Retinal pigment epithelial cell (primary cell): ENCODE measurements at regions not wholly inside any gene's neighbourhood (a gene's known extent, or its start where the extent isn't known, plus 50 kb on each side); places are given as distances from the start of the nearest gene placed in this dataset.
"Not testable (repeated sequence)": the region's sequence is repeated elsewhere in the genome, so short reads cannot be mapped to it uniquely, and the experiment has no call there.

Experiments
- DNase-seq: peaks from one replicate; pipeline ENCODE4 v3.0.0-alpha.2; 2010; ENCODE audit warnings: low read depth
- H3K4me3 ChIP-seq: 2 replicates; pipeline ENCODE4 v1.5.1; 2011; ENCODE audit warnings: mild to moderate bottlenecking, low read length, control low read depth, moderate library complexity
- TF ChIP-seq, protein P1 (sequence below): conservative IDR thresholded peaks from 2 replicates; pipeline ENCODE4 v1.5.1; 2011; ENCODE audit warnings: low read depth, low read length, control low read depth, inconsistent platforms

DNA sequence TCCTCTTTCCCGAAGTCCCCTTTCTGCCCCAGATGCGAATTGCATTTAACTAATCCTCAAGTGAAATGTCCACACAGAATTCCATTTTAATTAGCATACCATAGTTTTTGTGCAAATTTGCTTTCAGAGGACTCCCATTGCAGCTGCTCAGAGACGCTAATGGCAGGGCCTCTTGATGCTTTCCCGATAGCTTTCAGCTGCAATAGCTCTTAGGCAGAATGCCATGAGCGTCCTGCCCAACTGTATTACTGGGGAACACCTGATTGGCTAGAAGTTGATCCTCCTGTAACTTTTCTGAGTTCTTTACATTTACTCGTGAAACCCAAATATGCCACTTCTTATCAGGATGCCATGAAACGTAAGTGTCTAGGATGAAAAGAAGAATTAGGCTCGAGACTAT lies 203.0 kb downstream of the UTP18 start:
- TF ChIP-seq, protein P1, sequence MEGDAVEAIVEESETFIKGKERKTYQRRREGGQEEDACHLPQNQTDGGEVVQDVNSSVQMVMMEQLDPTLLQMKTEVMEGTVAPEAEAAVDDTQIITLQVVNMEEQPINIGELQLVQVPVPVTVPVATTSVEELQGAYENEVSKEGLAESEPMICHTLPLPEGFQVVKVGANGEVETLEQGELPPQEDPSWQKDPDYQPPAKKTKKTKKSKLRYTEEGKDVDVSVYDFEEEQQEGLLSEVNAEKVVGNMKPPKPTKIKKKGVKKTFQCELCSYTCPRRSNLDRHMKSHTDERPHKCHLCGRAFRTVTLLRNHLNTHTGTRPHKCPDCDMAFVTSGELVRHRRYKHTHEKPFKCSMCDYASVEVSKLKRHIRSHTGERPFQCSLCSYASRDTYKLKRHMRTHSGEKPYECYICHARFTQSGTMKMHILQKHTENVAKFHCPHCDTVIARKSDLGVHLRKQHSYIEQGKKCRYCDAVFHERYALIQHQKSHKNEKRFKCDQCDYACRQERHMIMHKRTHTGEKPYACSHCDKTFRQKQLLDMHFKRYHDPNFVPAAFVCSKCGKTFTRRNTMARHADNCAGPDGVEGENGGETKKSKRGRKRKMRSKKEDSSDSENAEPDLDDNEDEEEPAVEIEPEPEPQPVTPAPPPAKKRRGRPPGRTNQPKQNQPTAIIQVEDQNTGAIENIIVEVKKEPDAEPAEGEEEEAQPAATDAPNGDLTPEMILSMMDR = no peak
- DNase-seq = no peak
- H3K4me3 ChIP-seq = no peak overlapping the region

DNA sequence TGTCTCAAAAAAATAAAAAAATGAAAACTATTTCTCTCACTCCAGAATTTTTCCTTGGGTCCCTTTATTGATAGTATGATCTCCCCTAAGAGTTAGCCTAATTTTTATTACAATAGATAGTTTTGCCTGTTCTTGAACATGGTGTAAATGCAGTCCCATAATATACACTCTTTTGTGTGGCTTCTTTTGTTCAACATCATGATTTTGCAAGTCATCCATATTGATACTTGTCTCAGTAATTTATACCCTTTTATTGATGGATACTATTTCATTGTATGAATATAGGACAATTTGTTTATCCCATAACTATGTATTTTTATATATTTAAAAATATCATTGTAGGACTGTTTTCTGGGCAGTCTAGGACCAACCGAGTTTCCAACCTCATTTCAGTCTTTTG lies 207.0 kb downstream of the UTP18 start:
- no peak for DNase-seq
- H3K4me3 ChIP-seq = no peak overlapping the region
- TF ChIP-seq, protein P1 = no peak

DNA sequence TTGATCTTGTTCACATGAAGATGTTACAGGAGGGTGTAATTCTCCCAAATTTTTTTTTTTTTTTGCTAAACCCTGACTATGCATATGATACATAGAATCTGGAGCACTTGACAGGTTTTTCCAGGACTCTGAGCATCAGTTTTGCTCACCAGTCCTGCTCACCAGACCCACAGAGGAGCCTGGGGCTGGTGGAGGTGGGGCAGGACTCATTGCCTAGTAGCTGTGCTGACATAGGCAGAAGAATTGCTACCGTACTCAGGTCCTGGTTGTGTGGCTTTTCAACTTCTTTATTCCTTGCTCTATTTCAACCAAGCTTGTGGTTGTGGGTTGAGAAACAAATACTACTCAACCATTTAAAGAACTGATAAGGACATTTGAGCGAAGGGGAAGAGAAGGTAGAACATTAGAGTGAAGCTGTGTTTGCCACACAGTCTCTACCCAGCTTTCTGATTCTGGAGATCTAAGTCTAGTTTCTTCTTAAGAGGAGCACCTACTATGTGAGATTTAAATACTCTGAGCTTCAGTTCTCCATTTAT lies 212.4 kb downstream of the UTP18 start:
- TF ChIP-seq, protein P1 = no peak
- no peak for DNase-seq

DNA sequence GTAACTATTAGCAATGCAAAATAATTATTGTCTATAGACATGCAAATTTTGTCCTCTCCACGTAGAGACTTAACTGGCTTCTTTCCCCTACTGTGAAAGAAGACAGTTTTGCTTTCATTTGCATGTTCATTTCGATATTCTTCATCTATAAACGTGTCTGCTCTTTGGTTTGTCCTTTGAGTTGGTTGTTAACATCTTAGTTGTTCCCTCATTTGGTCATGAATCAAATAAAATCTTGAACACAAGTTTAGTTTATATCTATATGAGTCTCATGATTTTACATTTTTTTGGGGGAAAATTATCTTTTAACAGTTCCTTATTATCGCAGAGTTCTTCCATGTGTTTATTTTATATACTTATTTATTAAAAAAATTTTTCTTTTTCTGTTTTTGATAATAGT lies 214.4 kb downstream of the UTP18 start:
- TF ChIP-seq, protein P1 = no peak
- DNase-seq = no peak
- no peak overlapping the region for H3K4me3 ChIP-seq

More for the DNA sequence above, 212.4 kb downstream of the UTP18 start:
- no peak overlapping the region for H3K4me3 ChIP-seq

DNA sequence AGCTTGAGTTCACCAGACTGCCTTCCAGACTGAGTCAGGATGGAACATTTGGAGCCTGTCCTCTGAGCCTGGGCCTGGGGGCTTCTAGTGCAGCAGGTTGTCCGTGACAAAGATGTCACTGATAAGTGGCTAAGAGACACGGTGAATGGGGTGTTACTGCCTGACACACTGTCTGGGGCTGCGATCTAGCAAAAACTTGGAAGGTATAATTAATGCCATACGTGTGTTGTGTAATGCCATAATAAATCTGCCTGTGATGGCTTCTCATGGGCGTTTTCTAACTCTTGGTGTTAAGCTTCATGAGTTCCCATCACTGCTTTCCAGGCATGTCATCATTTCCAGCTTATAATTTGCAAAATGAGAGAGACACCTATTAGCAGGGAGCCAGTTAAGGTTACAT lies 215.4 kb downstream of the UTP18 start:
- no peak overlapping the region for H3K4me3 ChIP-seq
- no peak for DNase-seq
- TF ChIP-seq, protein P1 = no peak

DNA sequence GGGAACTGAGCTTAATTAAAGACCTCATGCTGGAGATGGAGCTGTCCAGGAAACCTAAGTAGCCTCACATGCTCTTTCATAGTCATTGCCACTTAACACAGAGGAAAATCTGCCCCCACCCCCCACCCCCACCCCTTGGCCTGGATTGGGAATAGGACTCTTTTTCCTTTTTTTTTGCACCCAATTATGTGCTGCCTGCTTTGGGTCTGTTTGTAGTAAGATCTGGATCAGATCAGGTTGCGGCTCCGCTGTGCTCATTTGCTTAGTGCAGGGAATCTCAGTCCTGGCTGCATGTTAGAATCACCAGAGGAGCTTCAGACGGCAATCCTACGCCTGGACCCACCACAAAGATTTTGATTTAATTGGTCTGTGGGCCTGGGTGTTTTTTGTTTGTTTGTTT lies 219.0 kb downstream of the UTP18 start:
- H3K4me3 ChIP-seq = no peak overlapping the region
- DNase-seq = no peak
- TF ChIP-seq, protein P1 = no peak

DNA sequence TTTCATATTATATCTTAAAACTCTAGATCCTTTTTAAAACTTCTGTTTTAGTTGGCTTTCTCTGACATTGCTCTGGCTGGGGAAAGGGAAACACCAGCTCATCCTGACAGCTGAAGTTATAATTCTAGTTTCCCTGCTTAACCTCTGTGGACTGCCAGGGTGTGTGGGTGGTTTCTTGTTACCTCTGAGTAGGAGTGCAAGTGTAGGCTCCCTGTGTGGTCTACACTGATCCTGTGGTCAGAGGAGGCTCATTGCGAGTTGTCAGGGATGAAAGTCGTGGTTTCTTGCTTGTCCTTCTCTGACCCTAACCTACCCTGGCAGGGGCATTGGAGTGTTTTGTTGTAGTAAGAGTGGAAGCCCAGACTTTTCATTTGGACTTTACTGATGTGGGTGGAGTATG lies 221.0 kb downstream of the UTP18 start:
- no peak overlapping the region for H3K4me3 ChIP-seq
- no peak for DNase-seq
- TF ChIP-seq, protein P1 = no peak

DNA sequence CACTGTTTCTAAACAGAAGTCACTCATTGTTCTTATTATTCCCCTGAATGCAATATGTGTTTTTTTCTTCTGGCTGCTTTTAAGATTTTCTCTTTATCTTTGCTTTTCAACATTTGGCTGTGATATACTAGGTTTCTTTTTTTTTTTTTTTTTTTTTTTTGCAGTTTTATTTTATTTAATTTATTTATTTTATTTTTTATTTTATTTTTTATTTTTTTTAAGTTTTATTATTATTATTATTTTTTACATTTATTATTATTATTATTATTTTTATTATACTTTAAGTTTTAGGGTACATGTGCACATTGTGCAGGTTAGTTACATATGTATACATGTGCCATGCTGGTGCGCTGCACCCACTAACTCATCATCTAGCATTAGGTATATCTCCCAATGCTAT lies 221.9 kb downstream of the UTP18 start:
- not testable (repeated sequence) for DNase-seq

More for the DNA sequence above, 221.9 kb downstream of the UTP18 start:
- H3K4me3 ChIP-seq = not testable (repeated sequence)
